Colonic mucosa (tissue), 4 donors: ENCODE measurements at regions not wholly inside any gene's neighbourhood (a gene's known extent, or its start where the extent isn't known, plus 50 kb on each side); places are given as distances from the start of the nearest gene placed in this dataset.

Source experiments
- DNase-seq: peaks from one replicate; pipeline ENCODE4 v3.0.0-alpha.2; 2020
- H3K27ac ChIP-seq: fragments of 200-600 bp; one replicate; pipeline ENCODE4 v1.8.0; 2021
- H3K27me3 ChIP-seq: fragments of 200-600 bp; one replicate; pipeline ENCODE4 v1.8.0; 2021
- H3K36me3 ChIP-seq: fragments of 200-600 bp; one replicate; pipeline ENCODE4 v1.8.0; 2021
- H3K4me1 ChIP-seq: fragments of 200-600 bp; one replicate; pipeline ENCODE4 v1.8.0; 2021; ENCODE audit warnings: mild to moderate bottlenecking
- H3K4me3 ChIP-seq: fragments of 200-600 bp; one replicate; pipeline ENCODE4 v1.8.0; 2021
- H3K9ac ChIP-seq, 2 donors: one replicate each; pipeline ENCODE4 v1.7.0; 2013; ENCODE audit warnings: control low read depth in 2 of 2, low read depth in 2 of 2, low read length in 2 of 2
- H3K9me3 ChIP-seq: fragments of 200-600 bp; one replicate; pipeline ENCODE4 v1.8.0; 2021
- intact Hi-C: fragments of 100-400 bp; cut with DNase I; formaldehyde crosslinking; loops from one replicate; pipeline ENCODE4 v1.14.1; 2022
- TF ChIP-seq, protein P1 (sequence below): fragments of 200-600 bp; IDR thresholded peaks from one replicate; pipeline ENCODE4 v1.8.0; 2022; ENCODE audit warnings: antibody characterized with exemption, mild to moderate bottlenecking
- donor health status: healthy.
- donor health status: DM: no; HTN: no; CAD: no.
- donor health status: DM: no; HTN: no; CAD: no.

- H3K27me3 ChIP-seq = no peaks in the 10 kb centered on the region
- H3K4me1 ChIP-seq = no peaks in the 10 kb centered on the region
- H3K9ac ChIP-seq = peak overlapping the region in 1 of 2 donors; percentile 30
- no peaks in the 10 kb centered on the region for H3K36me3 ChIP-seq
- no peak overlapping the region for H3K4me3 ChIP-seq
- intact Hi-C loops = no loop called here
- DNase-seq = no peak
- H3K27ac ChIP-seq = peak overlapping the region; percentile 53
- TF ChIP-seq, protein P1, sequence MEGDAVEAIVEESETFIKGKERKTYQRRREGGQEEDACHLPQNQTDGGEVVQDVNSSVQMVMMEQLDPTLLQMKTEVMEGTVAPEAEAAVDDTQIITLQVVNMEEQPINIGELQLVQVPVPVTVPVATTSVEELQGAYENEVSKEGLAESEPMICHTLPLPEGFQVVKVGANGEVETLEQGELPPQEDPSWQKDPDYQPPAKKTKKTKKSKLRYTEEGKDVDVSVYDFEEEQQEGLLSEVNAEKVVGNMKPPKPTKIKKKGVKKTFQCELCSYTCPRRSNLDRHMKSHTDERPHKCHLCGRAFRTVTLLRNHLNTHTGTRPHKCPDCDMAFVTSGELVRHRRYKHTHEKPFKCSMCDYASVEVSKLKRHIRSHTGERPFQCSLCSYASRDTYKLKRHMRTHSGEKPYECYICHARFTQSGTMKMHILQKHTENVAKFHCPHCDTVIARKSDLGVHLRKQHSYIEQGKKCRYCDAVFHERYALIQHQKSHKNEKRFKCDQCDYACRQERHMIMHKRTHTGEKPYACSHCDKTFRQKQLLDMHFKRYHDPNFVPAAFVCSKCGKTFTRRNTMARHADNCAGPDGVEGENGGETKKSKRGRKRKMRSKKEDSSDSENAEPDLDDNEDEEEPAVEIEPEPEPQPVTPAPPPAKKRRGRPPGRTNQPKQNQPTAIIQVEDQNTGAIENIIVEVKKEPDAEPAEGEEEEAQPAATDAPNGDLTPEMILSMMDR = no peak
- H3K9me3 ChIP-seq = no peaks in the 10 kb centered on the region
Measured at GRCh38 chr14:94936901-94937685, 167.2 kb upstream of the GSC start.

DNA sequence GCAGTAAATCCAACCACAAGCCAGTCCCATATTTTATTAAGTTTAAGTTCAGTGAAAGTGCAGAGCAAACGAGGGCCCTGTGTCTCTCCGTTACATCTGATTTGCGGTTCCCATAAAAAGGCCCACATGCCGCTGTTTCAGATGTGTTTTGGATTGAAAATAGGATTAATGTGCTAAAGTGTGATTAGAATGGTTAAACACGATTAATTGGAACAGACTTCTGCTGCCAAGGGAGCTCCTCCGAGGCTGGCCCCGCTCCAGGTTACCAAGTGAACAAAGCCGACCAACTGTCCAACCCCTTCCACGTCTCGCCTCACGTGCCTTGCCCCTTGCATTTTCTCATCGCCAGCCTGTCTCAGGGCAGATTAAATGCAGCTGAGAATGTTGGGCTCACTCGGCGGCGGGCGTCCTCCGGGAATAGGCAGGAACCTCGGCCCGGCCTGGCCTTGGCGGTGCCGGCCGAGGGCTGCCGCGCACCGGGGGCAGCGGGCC is 166.5 kb upstream of the GSC start:
- TF ChIP-seq, protein P1 = no peak
- intact Hi-C loops = no loop called here
- Histone ChIP-seq H3K9ac (peak overlapping the region in 1 of 2 donors; percentile 30), H3K27ac (peak overlapping the region; percentile 53), H3K36me3 (no peaks in the 10 kb centered on the region), H3K4me1 (no peaks in the 10 kb centered on the region), H3K9me3 (no peaks in the 10 kb centered on the region), H3K27me3 (no peaks in the 10 kb centered on the region), H3K4me3 (no peak overlapping the region)
- peak; percentile 58 for DNase-seq

DNA sequence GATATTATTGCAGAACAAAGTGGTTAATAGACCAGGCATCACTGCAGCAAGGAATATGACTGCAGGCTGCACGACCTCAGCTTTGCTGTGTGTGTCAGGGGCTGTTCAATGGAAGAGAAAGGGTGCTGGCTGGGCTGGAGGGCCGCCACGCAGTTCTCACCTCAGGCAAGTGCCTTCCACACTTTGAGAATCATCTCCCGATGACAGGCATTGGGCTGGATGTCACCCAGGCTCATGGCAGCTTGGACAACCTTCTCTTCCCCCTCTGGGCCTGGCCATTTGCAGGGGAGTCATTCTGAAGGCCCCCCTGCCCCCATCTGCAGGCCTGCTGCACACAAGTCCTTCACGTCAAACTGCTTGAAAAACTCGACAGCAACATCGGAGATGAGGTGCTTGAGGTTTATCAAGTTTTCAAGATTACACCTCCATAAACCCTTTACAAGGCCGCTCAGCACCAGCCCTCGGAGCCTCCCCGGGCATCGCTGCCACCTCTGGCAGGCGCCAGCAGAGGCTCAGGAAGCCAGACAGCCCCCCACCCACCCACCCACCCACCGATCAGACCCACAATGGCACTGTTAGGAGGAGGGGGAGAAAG is 165.9 kb upstream of the GSC start:
- no peaks in the 10 kb centered on the region for H3K4me1 ChIP-seq
- H3K36me3 ChIP-seq = no peaks in the 10 kb centered on the region
- no peak overlapping the region for H3K27ac ChIP-seq
- no peaks in the 10 kb centered on the region for H3K27me3 ChIP-seq
- no peak overlapping the region for H3K9ac ChIP-seq
- TF ChIP-seq, protein P1 = no peak
- H3K4me3 ChIP-seq = no peak overlapping the region
- no peaks in the 10 kb centered on the region for H3K9me3 ChIP-seq
- intact Hi-C loops = no loop called here
- DNase-seq = no peak

GRCh38 chr14:94934276-94934810 is 164.4 kb upstream of the GSC start:
- Histone ChIP-seq H3K36me3 (no peaks in the 10 kb centered on the region), H3K9me3 (no peaks in the 10 kb centered on the region), H3K27me3 (no peaks in the 10 kb centered on the region), H3K4me1 (no peaks in the 10 kb centered on the region), H3K27ac (no peak overlapping the region), H3K9ac (no peak overlapping the region), H3K4me3 (no peak overlapping the region)
- TF ChIP-seq, protein P1 = no peak
- intact Hi-C loops = no loop called here
- no peak for DNase-seq

DNA sequence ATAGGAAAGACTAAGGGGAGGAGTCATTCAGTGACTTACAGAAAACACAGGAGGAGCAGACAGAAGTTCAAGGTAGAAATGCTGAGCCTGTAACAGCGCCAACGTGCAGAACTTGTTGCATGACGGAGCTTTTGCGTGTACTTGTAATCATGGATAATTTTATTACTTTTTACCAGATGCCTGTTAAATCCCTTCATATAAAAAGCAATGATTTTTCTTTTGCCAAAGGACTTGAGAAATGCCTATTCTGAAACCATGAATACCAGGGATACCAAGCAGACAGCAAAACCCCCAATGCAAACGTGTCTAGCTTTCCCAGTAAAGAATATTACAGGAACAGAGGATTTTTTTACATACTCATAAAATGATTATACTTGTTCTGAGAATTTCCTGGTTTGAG is 163.6 kb upstream of the GSC start:
- intact Hi-C loops = no loop called here
- Histone ChIP-seq H3K4me3 (no peak overlapping the region), H3K4me1 (no peaks in the 10 kb centered on the region), H3K9me3 (no peaks in the 10 kb centered on the region), H3K27me3 (no peaks in the 10 kb centered on the region), H3K27ac (no peak overlapping the region), H3K9ac (no peak overlapping the region), H3K36me3 (no peaks in the 10 kb centered on the region)
- TF ChIP-seq, protein P1 = no peak
- no peak for DNase-seq
